A549 (cell line): ENCODE measurements at regions not wholly inside any gene's neighbourhood (a gene's known extent, or its start where the extent isn't known, plus 50 kb on each side); places are given as distances from the start of the nearest gene placed in this dataset.

Experiments used
- ATAC-seq, 2 experiments: fragments of 200-7000 bp in 1 of 2; fragments of >200 bp in 1 of 2; cut with Nextera tagmentation in 1 of 2; cut with Tn5 transposase in 1 of 2; 3 replicates each; pipeline versions ENCODE4 v1.8.0 to v1.9.1; 2018 to 2020; ENCODE audit warnings: mild to moderate bottlenecking in 1 of 2, moderate library complexity in 1 of 2
- CTCF ChIA-PET: fragments of 300-600 bp; sonication (Branson Sonifier 250); formaldehyde crosslinking; extraction: SDS; loops from one replicate; lab custom pipeline; 2021; ENCODE audit warnings: antibody characterized with exemption, inconsistent platforms; lab: Yijun Ruan, JAX
- POLR2A ChIA-PET: fragments of 350-600 bp; formaldehyde crosslinking; extraction: SDS; loops from one replicate; lab custom pipeline; 2021; ENCODE audit warnings: antibody characterized with exemption, inconsistent platforms; lab: Yijun Ruan, JAX
- DNase-seq, 2 experiments: peaks; one replicate each; pipeline versions ENCODE4 v3.0.0 to v3.0.0-alpha.2; 2011 to 2016; ENCODE audit warnings: low read depth in 1 of 2, low spot score in 1 of 2
- FAIRE-seq: peaks from 2 replicates; lab custom pipeline; 2011; peaks lifted over from hg19 to GRCh38; lab: Jason Lieb, UNC
- H3K27ac ChIP-seq, 2 experiments: fragments of >200 bp; sonication (Bioruptor Twin); formaldehyde crosslinking; 3 replicates each; pipeline ENCODE4 v1.5.1; 2016 to 2017
- H3K4me1 ChIP-seq: fragments of >200 bp; sonication (Bioruptor Twin); formaldehyde crosslinking; 3 replicates; pipeline ENCODE4 v1.6.1; 2016
- H3K4me2 ChIP-seq: fragments of >200 bp; sonication (Bioruptor Twin); formaldehyde crosslinking; 3 replicates; pipeline ENCODE4 v1.6.1; 2016
- H3K4me3 ChIP-seq: fragments of >200 bp; sonication (Bioruptor Twin); formaldehyde crosslinking; 3 replicates; pipeline ENCODE4 v1.5.1; 2016
- H3K9me3 ChIP-seq: fragments of >200 bp; sonication (Bioruptor Twin); formaldehyde crosslinking; 3 replicates; pipeline ENCODE4 v1.6.1; 2016
- BHLHE40 ChIP-seq: IDR thresholded peaks from 2 replicates; pipeline ENCODE4 v1.6.1; 2012; ENCODE audit warnings: low read depth, low read length, inconsistent platforms
- CBX8 ChIP-seq: fragments of 200-600 bp; sonication (generic); IDR thresholded peaks from 2 replicates; pipeline ENCODE4 v1.6.1; 2016
- FOSB ChIP-seq: fragments of 250-450 bp; sonication (Bioruptor Pico); IDR thresholded peaks from 2 replicates; pipeline ENCODE4 v1.5.0; 2020; ENCODE audit warnings: mild to moderate bottlenecking, moderate library complexity
- FOSL2 ChIP-seq, 2 experiments: fragments of 450-650 bp in 1 of 2; fragments of >200 bp in 1 of 2; sonication (Bioruptor Twin) in 1 of 2; formaldehyde crosslinking; IDR thresholded peaks; 2 replicates each; pipeline versions ENCODE4 v1.5.0 to v1.6.1; 2016 to 2020; ENCODE audit warnings: mild to moderate bottlenecking in 1 of 2, moderate library complexity in 1 of 2
- HDAC2 ChIP-seq: fragments of 200-600 bp; sonication (generic); IDR thresholded peaks from 2 replicates; pipeline ENCODE4 v1.6.1; 2016
- HEYL ChIP-seq: fragments of 250-450 bp; sonication (Bioruptor Pico); IDR thresholded peaks from 2 replicates; pipeline ENCODE4 v1.8.0; 2021; ENCODE audit warnings: mild to moderate bottlenecking, moderate library complexity
- HOXB13 ChIP-seq: fragments of 250-450 bp; sonication (Bioruptor Pico); IDR thresholded peaks from 2 replicates; pipeline ENCODE4 v1.5.0; 2020; ENCODE audit warnings: low read depth, mild to moderate bottlenecking, moderate library complexity
- HOXB5 ChIP-seq: fragments of 250-450 bp; sonication (Bioruptor Pico); IDR thresholded peaks from 2 replicates; pipeline ENCODE4 v1.5.0; 2020; ENCODE audit warnings: mild to moderate bottlenecking, moderate library complexity
- MAFK ChIP-seq: fragments of 450-650 bp; IDR thresholded peaks from 2 replicates; pipeline ENCODE4 v1.6.1; 2014; ENCODE audit not compliant: partially characterized antibody
- NFE2L2 ChIP-seq: fragments of 150-350 bp; conservative IDR thresholded peaks from 2 replicates; pipeline ENCODE4 v1.6.1; 2014; ENCODE audit warnings: low read length
- PHF8 ChIP-seq: fragments of 200-600 bp; sonication (generic); IDR thresholded peaks from 2 replicates; pipeline ENCODE4 v1.6.1; 2016; ENCODE audit warnings: low read depth, mild to moderate bottlenecking, antibody characterized with exemption, moderate library complexity, borderline replicate concordance
- RCOR1 ChIP-seq: fragments of 150-350 bp; IDR thresholded peaks from 2 replicates; pipeline ENCODE4 v1.6.1; 2014; ENCODE audit warnings: antibody characterized with exemption, low read length, low read depth
- RFX5 ChIP-seq: fragments of 450-650 bp; IDR thresholded peaks from 2 replicates; pipeline ENCODE4 v1.7.1; 2014; ENCODE audit warnings: antibody characterized with exemption, mild to moderate bottlenecking, moderate library complexity
- SMC3 ChIP-seq: fragments of >200 bp; sonication (Bioruptor Twin); formaldehyde crosslinking; IDR thresholded peaks from 3 replicates; pipeline ENCODE4 v1.6.1; 2018; ENCODE audit warnings: inconsistent platforms
- TFCP2L1 ChIP-seq: fragments of 250-450 bp; sonication (Bioruptor Pico); IDR thresholded peaks from 2 replicates; pipeline ENCODE4 v1.5.0; 2021; ENCODE audit warnings: mild to moderate bottlenecking
- ZC3H11A ChIP-seq: fragments of 450-650 bp; IDR thresholded peaks from 2 replicates; pipeline ENCODE4 v1.6.1; 2014; ENCODE audit warnings: antibody characterized with exemption, mild to moderate bottlenecking
- ZNF302 ChIP-seq: fragments of 250-450 bp; sonication (Bioruptor Pico); IDR thresholded peaks from 2 replicates; pipeline ENCODE4 v1.9.0; 2021; ENCODE audit warnings: inconsistent platforms, mild to moderate bottlenecking, moderate library complexity
- ZSCAN20 ChIP-seq: fragments of 250-450 bp; sonication (Bioruptor Pico); IDR thresholded peaks from 2 replicates; pipeline ENCODE4 v1.8.0; 2022; ENCODE audit warnings: mild to moderate bottlenecking, moderate library complexity
- WGBS: methylation state at CpG from one replicate; pipeline ENCODE4 v1.1.6; 2017; ENCODE audit errors: missing lambda C conversion rate; 5-methylcytosine and 5-hydroxymethylcytosine counted together
- TF ChIP-seq, protein P1 (sequence below): fragments of >200 bp; sonication (Bioruptor Twin); formaldehyde crosslinking; IDR thresholded peaks from 3 replicates; pipeline ENCODE4 v1.5.1; 2016
- TF ChIP-seq, protein P2 (sequence below): IDR thresholded peaks from 2 replicates; pipeline ENCODE4 v1.6.1; 2012
- TF ChIP-seq, protein P3 (sequence below): fragments of >200 bp; sonication (Bioruptor Twin); formaldehyde crosslinking; IDR thresholded peaks from 2 replicates; pipeline ENCODE4 v1.6.1; 2016

DNA sequence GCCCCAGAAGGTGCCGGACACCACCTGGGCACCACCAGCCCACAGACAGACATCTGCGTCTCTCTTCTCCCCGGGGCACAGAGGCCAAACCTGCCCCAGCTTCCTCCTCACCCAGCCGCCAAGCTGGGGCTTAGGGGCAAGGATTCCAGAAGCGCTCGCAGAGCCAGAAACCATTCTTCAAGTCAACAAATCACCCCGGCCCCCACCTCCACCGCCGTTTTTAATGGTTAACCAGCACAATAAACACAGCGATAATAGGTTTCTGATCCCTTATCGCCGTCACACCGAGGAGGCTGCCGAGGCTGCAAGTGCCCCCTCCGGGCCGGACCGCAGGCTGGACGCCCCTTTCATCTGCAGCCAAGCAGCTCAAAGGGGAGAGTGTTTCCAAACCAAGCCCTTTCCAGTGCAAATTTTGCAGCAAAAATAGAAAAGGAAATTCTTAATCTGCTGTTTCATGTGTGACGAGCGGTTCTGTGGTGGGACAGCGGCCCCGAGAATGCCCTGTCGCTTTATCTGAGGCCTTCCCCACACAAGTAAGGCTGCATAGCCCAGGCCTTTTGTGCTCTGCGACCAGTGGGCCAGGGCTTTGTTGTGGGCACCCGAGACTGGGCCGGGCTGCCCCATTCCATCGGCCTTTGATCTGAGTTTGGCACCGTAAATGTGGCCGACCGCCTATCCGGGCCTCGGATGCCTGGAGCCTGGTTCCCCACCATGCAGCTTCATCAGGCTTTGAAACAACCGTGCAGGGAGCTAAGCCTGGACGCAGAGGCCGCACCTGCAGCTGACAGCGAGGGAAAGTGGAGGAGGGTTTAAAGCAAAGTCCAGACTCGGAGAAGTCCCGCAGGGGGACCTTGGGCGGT is 83.2 kb downstream of the FOXL3 start:
- H3K9me3 ChIP-seq: no peaks in the 10 kb centered on the region
- ChIA-PET POLR2A (no interaction called here), CTCF (interaction anchor here (1.0 to 1.9 kb wide), 3 partner anchors 9 to 40 kb away, joined by 3 to 7 read pairs (median 4); no protein-coding TSS in a partner anchor)
- no peak overlapping the region for H3K27ac ChIP-seq
- no peak for TF ChIP-seq HOXB5
- FAIRE-seq (no peak), ATAC-seq (no peak), DNase-seq (no peak)
- no peaks in the 10 kb centered on the region for H3K4me1 ChIP-seq
- H3K4me3 ChIP-seq: no peak overlapping the region
- no peak overlapping the region for H3K4me2 ChIP-seq
- 72% methylated on average over 33 of the region's 39 CpGs for WGBS

DNA sequence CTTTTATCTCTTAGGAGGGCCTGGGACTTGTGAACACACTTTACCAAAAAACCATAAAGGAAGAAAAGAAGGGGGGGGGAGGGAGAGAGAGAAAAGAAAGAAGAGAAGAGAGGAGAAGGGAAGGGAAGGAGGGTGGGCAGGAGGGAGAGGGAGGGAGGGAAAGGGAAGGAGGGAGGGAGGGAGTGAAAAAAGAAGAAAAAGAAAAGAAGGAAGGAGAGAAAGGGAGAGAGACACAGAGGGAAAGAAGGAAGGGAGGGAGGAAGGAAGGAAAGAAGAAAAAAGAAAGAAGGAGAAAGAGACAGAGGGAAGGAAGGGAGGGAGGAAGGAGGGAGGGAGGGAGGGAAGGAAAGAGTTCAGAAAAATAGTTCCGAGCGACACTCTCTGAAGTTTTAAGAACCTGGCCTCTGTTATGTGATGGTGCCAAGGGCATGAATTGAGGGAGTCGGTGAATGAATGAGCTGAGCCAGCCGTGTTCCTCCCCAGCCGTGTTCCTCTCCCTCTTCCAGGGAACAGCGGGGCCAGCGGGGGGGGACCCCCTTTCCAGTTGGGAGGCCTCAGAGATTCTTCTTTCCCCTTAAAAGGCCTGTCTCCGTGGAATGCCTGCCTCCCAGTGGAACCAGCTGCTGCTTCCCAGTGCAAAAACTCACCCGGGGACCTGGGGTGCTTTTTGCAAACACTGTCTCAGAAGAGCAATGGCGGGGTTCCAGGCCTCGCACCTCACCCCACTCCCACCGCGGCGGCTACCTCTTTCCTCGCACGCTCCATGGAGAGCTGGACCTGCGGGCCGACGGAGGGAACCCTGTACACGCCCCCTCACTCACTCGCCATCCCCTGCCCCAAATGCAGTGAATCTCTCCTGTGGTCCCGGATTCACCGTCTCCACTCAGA is 84.1 kb downstream of the FOXL3 start:
- 61% methylated on average over 22 of the region's 23 CpGs for WGBS
- Histone ChIP-seq H3K4me1 (no peaks in the 10 kb centered on the region), H3K27ac (no peak overlapping the region), H3K4me3 (no peak overlapping the region), H3K9me3 (no peaks in the 10 kb centered on the region), H3K4me2 (no peak overlapping the region)
- DNase-seq (no peak), FAIRE-seq (no peak), ATAC-seq (no peak)
- ChIA-PET POLR2A (no interaction called here), CTCF (interaction anchor here (1.0 to 1.9 kb wide), 3 partner anchors 10 to 41 kb away, joined by 4 to 7 read pairs (median 5); no protein-coding TSS in a partner anchor)
- no peak for TF ChIP-seq ZC3H11A
- TF ChIP-seq HOXB5: no peak

- no peak overlapping the region for H3K4me2 ChIP-seq
- no peaks in the 10 kb centered on the region for H3K4me1 ChIP-seq
- no peak for ATAC-seq
- H3K27ac ChIP-seq: no peak overlapping the region
- no peak overlapping the region for H3K4me3 ChIP-seq
- WGBS: 68% methylated on average over 15 of the region's 31 CpGs
- FAIRE-seq: no peak
- TF ChIP-seq ZSCAN20 (CRISPR knock-in tag) (no peak), RFX5 (no peak), HOXB13 (CRISPR knock-in tag) (no peak)
- no peak for DNase-seq
- H3K9me3 ChIP-seq: no peaks in the 10 kb centered on the region
- ChIA-PET CTCF (interaction anchor here (1.2 to 1.9 kb wide), 2 partner anchors 10 to 12 kb away, joined by 5 to 7 read pairs; no protein-coding TSS in a partner anchor), POLR2A (no interaction called here)
These were observed 84.8 kb downstream of the FOXL3 start for GRCh38 chr7:374706-375311.

GRCh38 chr7:375321-375831 is 85.4 kb downstream of the FOXL3 start:
- Histone ChIP-seq H3K4me1 (no peaks in the 10 kb centered on the region), H3K9me3 (no peaks in the 10 kb centered on the region), H3K27ac (no peak overlapping the region), H3K4me3 (no peak overlapping the region), H3K4me2 (no peak overlapping the region)
- no peak for DNase-seq
- no peak for ATAC-seq
- FAIRE-seq: no peak
- WGBS: 67% methylated on average over 29 of the region's 32 CpGs
- POLR2A ChIA-PET: no interaction called here
- TF ChIP-seq NFE2L2 (no peak), CBX8 (no peak), HEYL (CRISPR knock-in tag) (no peak), FOSL2 (IDR thresholded peaks at IDR 0.05) (no peak), FOSL2 (CRISPR knock-in tag; IDR thresholded peaks at IDR 0.05) (no peak), MAFK (no peak), RCOR1 (no peak), HOXB5 (no peak), HDAC2 (no peak), ZSCAN20 (CRISPR knock-in tag) (no peak), BHLHE40 (no peak), SMC3 (no peak), ZNF302 (CRISPR knock-in tag) (no peak), TFCP2L1 (no peak), FOSB (CRISPR knock-in tag) (no peak), PHF8 (no peak)
- TF ChIP-seq, protein P1, sequence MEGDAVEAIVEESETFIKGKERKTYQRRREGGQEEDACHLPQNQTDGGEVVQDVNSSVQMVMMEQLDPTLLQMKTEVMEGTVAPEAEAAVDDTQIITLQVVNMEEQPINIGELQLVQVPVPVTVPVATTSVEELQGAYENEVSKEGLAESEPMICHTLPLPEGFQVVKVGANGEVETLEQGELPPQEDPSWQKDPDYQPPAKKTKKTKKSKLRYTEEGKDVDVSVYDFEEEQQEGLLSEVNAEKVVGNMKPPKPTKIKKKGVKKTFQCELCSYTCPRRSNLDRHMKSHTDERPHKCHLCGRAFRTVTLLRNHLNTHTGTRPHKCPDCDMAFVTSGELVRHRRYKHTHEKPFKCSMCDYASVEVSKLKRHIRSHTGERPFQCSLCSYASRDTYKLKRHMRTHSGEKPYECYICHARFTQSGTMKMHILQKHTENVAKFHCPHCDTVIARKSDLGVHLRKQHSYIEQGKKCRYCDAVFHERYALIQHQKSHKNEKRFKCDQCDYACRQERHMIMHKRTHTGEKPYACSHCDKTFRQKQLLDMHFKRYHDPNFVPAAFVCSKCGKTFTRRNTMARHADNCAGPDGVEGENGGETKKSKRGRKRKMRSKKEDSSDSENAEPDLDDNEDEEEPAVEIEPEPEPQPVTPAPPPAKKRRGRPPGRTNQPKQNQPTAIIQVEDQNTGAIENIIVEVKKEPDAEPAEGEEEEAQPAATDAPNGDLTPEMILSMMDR: no peak
- TF ChIP-seq, protein P2, sequence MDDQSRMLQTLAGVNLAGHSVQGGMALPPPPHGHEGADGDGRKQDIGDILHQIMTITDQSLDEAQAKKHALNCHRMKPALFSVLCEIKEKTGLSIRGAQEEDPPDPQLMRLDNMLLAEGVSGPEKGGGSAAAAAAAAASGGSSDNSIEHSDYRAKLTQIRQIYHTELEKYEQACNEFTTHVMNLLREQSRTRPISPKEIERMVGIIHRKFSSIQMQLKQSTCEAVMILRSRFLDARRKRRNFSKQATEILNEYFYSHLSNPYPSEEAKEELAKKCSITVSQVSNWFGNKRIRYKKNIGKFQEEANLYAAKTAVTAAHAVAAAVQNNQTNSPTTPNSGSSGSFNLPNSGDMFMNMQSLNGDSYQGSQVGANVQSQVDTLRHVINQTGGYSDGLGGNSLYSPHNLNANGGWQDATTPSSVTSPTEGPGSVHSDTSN: no peak
- TF ChIP-seq, protein P3, sequence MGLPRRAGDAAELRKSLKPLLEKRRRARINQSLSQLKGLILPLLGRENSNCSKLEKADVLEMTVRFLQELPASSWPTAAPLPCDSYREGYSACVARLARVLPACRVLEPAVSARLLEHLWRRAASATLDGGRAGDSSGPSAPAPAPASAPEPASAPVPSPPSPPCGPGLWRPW: no peak
- CTCF ChIA-PET: interaction anchor here (1.2 to 1.9 kb wide), 2 partner anchors 11 to 13 kb away, joined by 5 to 7 read pairs; no protein-coding TSS in a partner anchor
